ENCODE measurements at regions not wholly inside any gene's neighbourhood (a gene's known extent, or its start where the extent isn't known, plus 50 kb on each side); places are given as distances from the start of the nearest gene placed in this dataset.

GRCh38 chr12:58347188-58347587 lies 405.8 kb downstream of the ATP23 start:
- Histone ChIP-seq H3K9me3 (no peaks in the 10 kb centered on the region), H3K4me3 (no peak overlapping the region), H3K36me3 (ENCODE audit: low read depth) (no peaks in the 10 kb centered on the region), H3K4me1 (ENCODE audit: low read depth) (no peaks in the 10 kb centered on the region)
- TF ChIP-seq CTCF (IDR thresholded peaks at IDR 0.05) = no peak
- DNase-seq = no peak
- ATAC-seq = no peak
- intact Hi-C loops (cut with DNase I, micrococcal nuclease) = loop anchor here in 1 of 2 donors (10.0 kb wide), 1 partner anchor 808 kb away; no protein-coding TSS in a partner anchor

- H3K4me1 ChIP-seq (ENCODE audit: low read depth) = no peaks in the 10 kb centered on the region
- intact Hi-C loops (cut with DNase I, micrococcal nuclease) = loop anchor here in 1 of 2 donors (10.0 kb wide), 1 partner anchor 807 kb away; no protein-coding TSS in a partner anchor
- TF ChIP-seq CTCF (IDR thresholded peaks at IDR 0.05) = no peak
- DNase-seq = no peak
- H3K9me3 ChIP-seq = no peaks in the 10 kb centered on the region
- H3K36me3 ChIP-seq (ENCODE audit: low read depth) = no peaks in the 10 kb centered on the region
- H3K4me3 ChIP-seq = no peak overlapping the region
- ATAC-seq = no peak
These were observed 406.3 kb downstream of the ATP23 start for GRCh38 chr12:58347691-58348090.

DNA sequence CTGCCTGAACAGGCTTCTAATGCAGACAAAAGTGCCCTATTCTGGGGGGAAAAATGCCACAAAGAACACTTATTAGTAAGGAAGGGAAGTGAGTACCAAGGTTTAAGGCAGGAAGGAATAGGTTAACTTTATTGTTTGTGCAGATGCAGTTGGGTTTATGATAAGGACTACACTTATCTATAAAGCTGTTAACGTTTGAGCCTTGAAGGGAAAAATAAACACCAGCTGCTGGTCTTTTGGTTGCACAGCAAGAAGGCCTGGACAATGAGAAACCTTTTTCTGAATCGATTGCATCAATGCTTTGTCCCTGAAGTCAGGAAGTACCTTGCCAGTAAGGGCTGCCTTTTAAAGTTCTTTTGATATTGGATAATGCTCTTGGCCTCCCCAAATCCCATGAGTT lies 407.8 kb downstream of the ATP23 start:
- intact Hi-C loops (cut with DNase I, micrococcal nuclease) = loop anchor here in 1 of 2 donors (10.0 kb wide), 1 partner anchor 806 kb away; no protein-coding TSS in a partner anchor
- Histone ChIP-seq H3K4me1 (ENCODE audit: low read depth) (no peaks in the 10 kb centered on the region), H3K4me3 (no peak overlapping the region), H3K9me3 (no peaks in the 10 kb centered on the region), H3K36me3 (ENCODE audit: low read depth) (no peaks in the 10 kb centered on the region)
- no peak for TF ChIP-seq CTCF (IDR thresholded peaks at IDR 0.05)
- DNase-seq = peak in 1 of 3 donors; percentile 11
- peak; percentile 79 for ATAC-seq

- ATAC-seq = no peak
- no peak for TF ChIP-seq CTCF (IDR thresholded peaks at IDR 0.05)
- no peak overlapping the region for H3K4me3 ChIP-seq
- no peaks in the 10 kb centered on the region for H3K36me3 ChIP-seq (ENCODE audit: low read depth)
- DNase-seq = no peak
- H3K4me1 ChIP-seq (ENCODE audit: low read depth) = no peaks in the 10 kb centered on the region
- no peaks in the 10 kb centered on the region for H3K9me3 ChIP-seq
- intact Hi-C loops (cut with DNase I, micrococcal nuclease) = no loop called here
These were observed 415.4 kb downstream of the ATP23 start for GRCh38 chr12:58356794-58357193.

GRCh38 chr12:58357511-58357910 lies 416.1 kb downstream of the ATP23 start:
- intact Hi-C loops (cut with DNase I, micrococcal nuclease) = no loop called here
- TF ChIP-seq CTCF (IDR thresholded peaks at IDR 0.05) = no peak
- no peak for ATAC-seq

DNA sequence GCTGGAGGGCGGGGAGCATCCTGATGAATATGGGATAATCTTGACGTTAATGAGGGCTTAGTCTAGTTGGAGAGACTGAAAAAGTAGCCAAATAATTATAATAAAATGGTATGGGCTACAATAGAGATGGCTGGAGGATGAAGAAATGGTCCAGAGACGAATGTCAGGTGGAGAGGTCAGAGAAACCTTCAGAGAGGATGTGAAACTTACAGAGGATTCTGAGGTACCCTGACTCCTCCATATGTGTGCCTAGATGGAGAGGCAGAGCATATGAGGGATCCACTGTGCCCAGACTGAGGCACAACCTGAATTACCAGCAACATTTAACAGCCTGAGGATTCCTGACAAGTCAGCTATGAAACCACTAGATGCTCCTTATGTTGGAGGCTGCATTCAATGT lies 417.0 kb downstream of the ATP23 start:
- ATAC-seq (no peak), DNase-seq (no peak)
- no peak overlapping the region for H3K4me3 ChIP-seq
- no peaks in the 10 kb centered on the region for H3K36me3 ChIP-seq (ENCODE audit: low read depth)
- no peak for TF ChIP-seq CTCF (IDR thresholded peaks at IDR 0.05)
- no peaks in the 10 kb centered on the region for H3K4me1 ChIP-seq (ENCODE audit: low read depth)
- H3K9me3 ChIP-seq = no peaks in the 10 kb centered on the region
- intact Hi-C loops (cut with DNase I, micrococcal nuclease) = no loop called here

More at GRCh38 chr12:58357511-58357910, 416.1 kb downstream of the ATP23 start:
- no peaks in the 10 kb centered on the region for H3K4me1 ChIP-seq (ENCODE audit: low read depth)
- H3K9me3 ChIP-seq = no peaks in the 10 kb centered on the region
- no peak overlapping the region for H3K4me3 ChIP-seq
- H3K36me3 ChIP-seq (ENCODE audit: low read depth) = no peaks in the 10 kb centered on the region
- no peak for DNase-seq
